ENCODE measurements at regions not wholly inside any gene's neighbourhood (a gene's known extent, or its start where the extent isn't known, plus 50 kb on each side); places are given as distances from the start of the nearest gene placed in this dataset.

DNA sequence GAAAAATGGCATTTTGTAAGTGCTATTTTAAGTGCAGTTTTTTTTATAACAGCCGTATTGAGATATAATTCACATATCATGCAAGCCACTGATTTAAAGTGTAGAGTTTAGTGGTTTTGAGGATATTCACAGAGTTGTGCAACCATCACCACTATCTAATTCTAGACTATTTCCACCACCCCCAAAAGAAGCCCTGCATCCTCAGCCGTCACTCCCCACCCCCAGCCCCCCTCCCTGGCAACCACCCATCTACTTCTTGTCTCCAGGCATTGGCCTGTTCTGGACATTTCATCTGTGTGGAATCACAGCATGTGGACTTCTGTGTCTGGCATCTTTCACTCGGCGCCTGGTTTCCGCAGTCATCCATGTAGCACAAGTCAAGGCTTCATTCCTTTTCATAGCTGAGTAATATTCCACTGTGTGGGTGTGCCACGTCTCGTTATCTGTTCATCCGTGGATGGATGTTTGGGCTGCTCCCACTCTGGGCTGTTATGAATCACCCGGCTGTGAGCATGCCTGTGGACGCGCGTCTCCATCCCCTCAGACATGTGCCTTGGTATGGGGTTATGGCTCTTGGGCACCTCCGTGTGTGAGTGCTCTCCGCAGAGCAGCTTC, 138.4 kb upstream of the CIBAR2 start:
- WGBS (ENCODE audit: extremely low coverage, insufficient read length, low lambda C conversion rate), result no CpG with 5 or more reads among the region's 14 CpGs
- Histone ChIP-seq H3K79me2 (ENCODE audit: insufficient read depth, low read length) (no peaks in the 10 kb centered on the region; the same call in 1 of the 2 replicates), H3K18ac (ENCODE audit: insufficient read length, low read depth, low read length) (no peak overlapping the region), H3T11ph (ENCODE audit: low read length) (no peak overlapping the region), H2BK5ac (ENCODE audit: insufficient read length, low read length) (no peak overlapping the region), H4K8ac (replicated peaks; ENCODE audit: insufficient read length, low read depth, low read length) (no peak overlapping the region), H3K27ac (ENCODE audit: insufficient read length, low read depth, low read length) (no peak overlapping the region), H2BK20ac (ENCODE audit: low read depth, low read length, poor library complexity, severe bottlenecking) (no peak overlapping the region), H2BK12ac (ENCODE audit: insufficient read length, low read depth, low read length) (no peak overlapping the region), H3K56ac (ENCODE audit: insufficient read length, low read depth, low read length) (no peak overlapping the region), H3K79me1 (ENCODE audit: insufficient read depth, low read depth, low read length, poor library complexity, severe bottlenecking) (no peaks in the 10 kb centered on the region), H4K5ac (ENCODE audit: insufficient read length, low read depth, low read length) (no peak overlapping the region), H3K9ac (ENCODE audit: extremely low read depth, insufficient read length, low read length) (no peak overlapping the region), H2BK120ac (ENCODE audit: low read depth, low read length, poor library complexity, severe bottlenecking) (no peak overlapping the region), H3K23ac (ENCODE audit: insufficient read length, low read depth, low read length) (no peak overlapping the region), H3K14ac (ENCODE audit: insufficient read depth, low read length) (no peak overlapping the region), H3K4me2 (ENCODE audit: insufficient read depth, insufficient read length, low read length) (no peak overlapping the region), H3K23me2 (ENCODE audit: insufficient read length, low read depth, low read length, poor library complexity, severe bottlenecking) (no peaks in the 10 kb centered on the region), H3K4ac (ENCODE audit: low read depth, low read length) (no peak overlapping the region), H3K4me1 (ENCODE audit: insufficient read depth, low read length) (no peaks in the 10 kb centered on the region), H4K20me1 (ENCODE audit: control insufficient read depth, insufficient read depth, insufficient read length) (peaks cover 4% of the 10 kb centered on the region), H3K27me3 (ENCODE audit: insufficient read depth, low read length) (no peaks in the 10 kb centered on the region), H2AK5ac (ENCODE audit: insufficient read length, low read length) (no peak overlapping the region), H3K9me3 (ENCODE audit: control insufficient read depth, low read depth, low read length) (no peaks in the 10 kb centered on the region), H2AFZ (ENCODE audit: low read length) (no peak overlapping the region), H4K91ac (ENCODE audit: insufficient read length, low read depth, low read length) (no peak overlapping the region), H2BK15ac (ENCODE audit: low read depth, low read length) (no peak overlapping the region)
- no peaks in the 10 kb centered on the region for H3K36me3 Mint-ChIP-seq (ENCODE audit: insufficient read depth in 1 of 3, low read depth in 3 of 3)
- H3K27me3 Mint-ChIP-seq (ENCODE audit: low read depth), result 0 out of 2 replicates have a peak, but pooled peaks cover under 1% of the 10 kb centered on the region
- DNase-seq, result no peak
- H3K27ac Mint-ChIP-seq, result no peak overlapping the region; a peak in 1 of 7 replicates
- no peaks in the 10 kb centered on the region for H3K9me3 Mint-ChIP-seq
- TF ChIP-seq, protein P1, sequence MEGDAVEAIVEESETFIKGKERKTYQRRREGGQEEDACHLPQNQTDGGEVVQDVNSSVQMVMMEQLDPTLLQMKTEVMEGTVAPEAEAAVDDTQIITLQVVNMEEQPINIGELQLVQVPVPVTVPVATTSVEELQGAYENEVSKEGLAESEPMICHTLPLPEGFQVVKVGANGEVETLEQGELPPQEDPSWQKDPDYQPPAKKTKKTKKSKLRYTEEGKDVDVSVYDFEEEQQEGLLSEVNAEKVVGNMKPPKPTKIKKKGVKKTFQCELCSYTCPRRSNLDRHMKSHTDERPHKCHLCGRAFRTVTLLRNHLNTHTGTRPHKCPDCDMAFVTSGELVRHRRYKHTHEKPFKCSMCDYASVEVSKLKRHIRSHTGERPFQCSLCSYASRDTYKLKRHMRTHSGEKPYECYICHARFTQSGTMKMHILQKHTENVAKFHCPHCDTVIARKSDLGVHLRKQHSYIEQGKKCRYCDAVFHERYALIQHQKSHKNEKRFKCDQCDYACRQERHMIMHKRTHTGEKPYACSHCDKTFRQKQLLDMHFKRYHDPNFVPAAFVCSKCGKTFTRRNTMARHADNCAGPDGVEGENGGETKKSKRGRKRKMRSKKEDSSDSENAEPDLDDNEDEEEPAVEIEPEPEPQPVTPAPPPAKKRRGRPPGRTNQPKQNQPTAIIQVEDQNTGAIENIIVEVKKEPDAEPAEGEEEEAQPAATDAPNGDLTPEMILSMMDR (conservative IDR thresholded peaks at IDR 0.05), result no peak
- peaks cover 4 to 24% of the 10 kb centered on the region in 2 experiments for H3K4me1 Mint-ChIP-seq
- H3K4me3 Mint-ChIP-seq, result no peak overlapping the region

All from H9 (cell line).